ENCODE measurements at regions not wholly inside any gene's neighbourhood (a gene's known extent, or its start where the extent isn't known, plus 50 kb on each side); places are given as distances from the start of the nearest gene placed in this dataset.

DNA sequence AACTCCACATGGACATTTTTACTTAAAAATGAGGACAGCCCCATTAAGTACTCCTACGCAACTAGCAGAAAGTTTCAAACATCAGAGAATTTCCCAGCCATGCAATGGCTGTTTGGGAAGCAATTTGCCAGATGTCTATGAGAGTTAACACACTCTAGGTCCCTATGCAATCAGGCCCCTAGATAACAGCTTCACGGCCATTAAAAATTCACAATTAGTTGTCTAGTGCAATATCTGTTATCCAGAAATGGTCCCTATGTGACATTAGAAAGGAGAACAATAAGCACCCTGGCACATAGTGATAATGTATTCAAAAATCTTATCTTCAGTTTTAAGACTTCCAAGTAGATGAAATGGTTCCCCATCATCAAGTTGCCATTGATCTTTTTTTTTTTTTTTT, 174.3 kb upstream of the NRSN1 start:
- ChIA-PET POLR2A (no interaction called here), CTCF (no interaction called here)
- no peak overlapping the region for H3K4me2 ChIP-seq
- ATAC-seq (no peak), DNase-seq (ENCODE audit: low read depth in 1 of 2, low spot score in 1 of 2) (no peak), FAIRE-seq (no peak)
- no peak overlapping the region for H3K4me3 ChIP-seq
- WGBS (ENCODE audit: missing lambda C conversion rate), result 30% methylated on average over 2 of the region's 2 CpGs
- TF ChIP-seq MAZ (IDR thresholded peaks at IDR 0.05; ENCODE audit: borderline replicate concordance, low read depth, low read length), result no peak
- TF ChIP-seq JUNB (IDR thresholded peaks at IDR 0.05), result no peak
- TF ChIP-seq, protein P1, sequence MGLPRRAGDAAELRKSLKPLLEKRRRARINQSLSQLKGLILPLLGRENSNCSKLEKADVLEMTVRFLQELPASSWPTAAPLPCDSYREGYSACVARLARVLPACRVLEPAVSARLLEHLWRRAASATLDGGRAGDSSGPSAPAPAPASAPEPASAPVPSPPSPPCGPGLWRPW (IDR thresholded peaks at IDR 0.05), result no peak
- H3K4me1 ChIP-seq, result no peaks in the 10 kb centered on the region
- H3K27ac ChIP-seq, result no peak overlapping the region
- H3K9me3 ChIP-seq, result no peaks in the 10 kb centered on the region

DNA sequence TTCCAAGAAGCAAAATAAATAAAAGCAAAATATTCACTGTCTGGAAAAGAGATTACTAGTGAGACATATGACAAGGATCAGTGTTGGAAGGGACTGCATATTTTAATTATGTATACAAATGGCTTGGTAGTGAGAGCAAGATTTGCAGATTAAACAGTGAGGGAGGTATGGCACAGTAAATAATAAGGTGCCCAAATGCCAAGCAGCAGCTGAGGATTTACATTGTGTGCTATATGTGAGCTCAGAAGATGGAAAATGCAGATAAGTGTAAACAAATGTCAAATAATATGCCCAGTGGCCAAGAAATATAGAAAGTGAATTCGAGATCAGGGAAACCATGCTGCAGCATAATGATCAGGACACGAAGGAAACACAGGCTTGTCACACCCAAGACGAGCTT, 173.8 kb upstream of the NRSN1 start:
- TF ChIP-seq ATOH8 (CRISPR knock-in tag; IDR thresholded peaks at IDR 0.05; ENCODE audit: low read depth) (no peak), NFE2L2 (conservative IDR thresholded peaks at IDR 0.05; ENCODE audit: low read length) (no peak)
- TF ChIP-seq, protein P2, sequence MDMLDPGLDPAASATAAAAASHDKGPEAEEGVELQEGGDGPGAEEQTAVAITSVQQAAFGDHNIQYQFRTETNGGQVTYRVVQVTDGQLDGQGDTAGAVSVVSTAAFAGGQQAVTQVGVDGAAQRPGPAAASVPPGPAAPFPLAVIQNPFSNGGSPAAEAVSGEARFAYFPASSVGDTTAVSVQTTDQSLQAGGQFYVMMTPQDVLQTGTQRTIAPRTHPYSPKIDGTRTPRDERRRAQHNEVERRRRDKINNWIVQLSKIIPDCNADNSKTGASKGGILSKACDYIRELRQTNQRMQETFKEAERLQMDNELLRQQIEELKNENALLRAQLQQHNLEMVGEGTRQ (IDR thresholded peaks at IDR 0.05), result no peak
- TF ChIP-seq, protein P3, sequence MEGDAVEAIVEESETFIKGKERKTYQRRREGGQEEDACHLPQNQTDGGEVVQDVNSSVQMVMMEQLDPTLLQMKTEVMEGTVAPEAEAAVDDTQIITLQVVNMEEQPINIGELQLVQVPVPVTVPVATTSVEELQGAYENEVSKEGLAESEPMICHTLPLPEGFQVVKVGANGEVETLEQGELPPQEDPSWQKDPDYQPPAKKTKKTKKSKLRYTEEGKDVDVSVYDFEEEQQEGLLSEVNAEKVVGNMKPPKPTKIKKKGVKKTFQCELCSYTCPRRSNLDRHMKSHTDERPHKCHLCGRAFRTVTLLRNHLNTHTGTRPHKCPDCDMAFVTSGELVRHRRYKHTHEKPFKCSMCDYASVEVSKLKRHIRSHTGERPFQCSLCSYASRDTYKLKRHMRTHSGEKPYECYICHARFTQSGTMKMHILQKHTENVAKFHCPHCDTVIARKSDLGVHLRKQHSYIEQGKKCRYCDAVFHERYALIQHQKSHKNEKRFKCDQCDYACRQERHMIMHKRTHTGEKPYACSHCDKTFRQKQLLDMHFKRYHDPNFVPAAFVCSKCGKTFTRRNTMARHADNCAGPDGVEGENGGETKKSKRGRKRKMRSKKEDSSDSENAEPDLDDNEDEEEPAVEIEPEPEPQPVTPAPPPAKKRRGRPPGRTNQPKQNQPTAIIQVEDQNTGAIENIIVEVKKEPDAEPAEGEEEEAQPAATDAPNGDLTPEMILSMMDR (IDR thresholded peaks at IDR 0.05), result no peak
- ChIA-PET POLR2A (no interaction called here), CTCF (no interaction called here)
- H3K9me3 ChIP-seq, result no peaks in the 10 kb centered on the region
- no peak for DNase-seq (ENCODE audit: low read depth in 1 of 2, low spot score in 1 of 2)
- 5% methylated on average over 3 of the region's 3 CpGs for WGBS (ENCODE audit: missing lambda C conversion rate)
- no peak overlapping the region for H3K4me3 ChIP-seq
- no peak overlapping the region for H3K27ac ChIP-seq
- no peak for ATAC-seq
- no peaks in the 10 kb centered on the region for H3K4me1 ChIP-seq
- no peak overlapping the region for H3K4me2 ChIP-seq
- FAIRE-seq, result no peak

GRCh38 chr6:23953976-23954375, 172.0 kb upstream of the NRSN1 start:
- no peak overlapping the region for H3K4me3 ChIP-seq
- CTCF ChIA-PET, result no interaction called here
- H3K27ac ChIP-seq, result no peak overlapping the region
- H3K9me3 ChIP-seq, result no peaks in the 10 kb centered on the region
- ATAC-seq, result no peak
- FAIRE-seq, result no peak
- WGBS (ENCODE audit: missing lambda C conversion rate), result 29% methylated on average over 3 of the region's 3 CpGs
- H3K4me1 ChIP-seq, result no peaks in the 10 kb centered on the region
- TF ChIP-seq RAD21 (conservative IDR thresholded peaks at IDR 0.05 in 1 of 2, IDR thresholded peaks at IDR 0.05 in 1 of 2) (no peak), RNF2 (IDR thresholded peaks at IDR 0.05; ENCODE audit: borderline replicate concordance, low read depth) (no peak), HOXB5 (CRISPR knock-in tag; IDR thresholded peaks at IDR 0.05) (no peak), NFE2L2 (conservative IDR thresholded peaks at IDR 0.05; ENCODE audit: low read length) (no peak), RARB (CRISPR knock-in tag; IDR thresholded peaks at IDR 0.05) (no peak), RFX5 (IDR thresholded peaks at IDR 0.05) (no peak), SREBF2 (IDR thresholded peaks at IDR 0.05) (no peak)
- TF ChIP-seq, protein P4, sequence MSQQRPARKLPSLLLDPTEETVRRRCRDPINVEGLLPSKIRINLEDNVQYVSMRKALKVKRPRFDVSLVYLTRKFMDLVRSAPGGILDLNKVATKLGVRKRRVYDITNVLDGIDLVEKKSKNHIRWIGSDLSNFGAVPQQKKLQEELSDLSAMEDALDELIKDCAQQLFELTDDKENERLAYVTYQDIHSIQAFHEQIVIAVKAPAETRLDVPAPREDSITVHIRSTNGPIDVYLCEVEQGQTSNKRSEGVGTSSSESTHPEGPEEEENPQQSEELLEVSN (IDR thresholded peaks at IDR 0.05; ENCODE audit: borderline replicate concordance, low read depth), result no peak
- no peak overlapping the region for H3K4me2 ChIP-seq
- POLR2A ChIA-PET, result no interaction called here
- DNase-seq (ENCODE audit: low read depth in 1 of 2, low spot score in 1 of 2), result no peak

GRCh38 chr6:23957017-23957416, 169.0 kb upstream of the NRSN1 start:
- Histone ChIP-seq H3K4me1 (no peaks in the 10 kb centered on the region), H3K27ac (no peak overlapping the region), H3K9me3 (no peaks in the 10 kb centered on the region), H3K4me3 (no peak overlapping the region), H3K4me2 (no peak overlapping the region)
- no peak for ATAC-seq
- ChIA-PET POLR2A (no interaction called here), CTCF (no interaction called here)
- 3% methylated on average over 3 of the region's 3 CpGs for WGBS (ENCODE audit: missing lambda C conversion rate)
- TF ChIP-seq MAX (IDR thresholded peaks at IDR 0.05), result no peak
- TF ChIP-seq, protein P2 (IDR thresholded peaks at IDR 0.05), result no peak
- no peak for TF ChIP-seq RNF2 (IDR thresholded peaks at IDR 0.05; ENCODE audit: borderline replicate concordance, low read depth)
- TF ChIP-seq RARB (CRISPR knock-in tag; IDR thresholded peaks at IDR 0.05), result no peak
- no peak for TF ChIP-seq EHMT2 (IDR thresholded peaks at IDR 0.05; ENCODE audit: low read depth)
- TF ChIP-seq EP300 (IDR thresholded peaks at IDR 0.05), result no peak
- TF ChIP-seq FOSL2 (IDR thresholded peaks at IDR 0.05), result no peak
- TF ChIP-seq FOSL2 (CRISPR knock-in tag; IDR thresholded peaks at IDR 0.05), result no peak
- FAIRE-seq, result no peak
- no peak for DNase-seq (ENCODE audit: low read depth in 1 of 2, low spot score in 1 of 2)

Measured in A549 (cell line).